ENCODE measurements at regions not wholly inside any gene's neighbourhood (a gene's known extent, or its start where the extent isn't known, plus 50 kb on each side); places are given as distances from the start of the nearest gene placed in this dataset.

DNA sequence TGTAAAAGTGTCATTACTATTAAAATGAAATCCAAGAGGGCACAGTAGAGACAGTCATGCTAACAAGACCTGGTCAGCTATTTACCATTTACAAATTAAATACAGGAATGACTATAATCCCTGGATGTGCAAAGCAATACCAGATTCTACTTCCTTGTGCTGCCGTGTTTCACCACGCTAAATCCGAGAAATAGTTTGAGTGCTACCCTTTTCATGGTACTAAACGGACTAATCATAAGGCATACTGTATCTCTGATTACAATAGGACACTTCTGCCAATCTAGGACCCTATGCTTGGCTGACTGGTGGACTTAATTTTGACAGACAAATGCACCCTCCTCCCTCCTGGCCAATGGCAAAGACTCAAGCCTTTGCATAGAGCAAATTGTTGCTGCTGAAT, 63.0 kb upstream of the NR2F2 start:
- Histone ChIP-seq H3K27ac (no peak overlapping the region), H3K4me1 (no peaks in the 10 kb centered on the region), H3K4me3 (no peak overlapping the region), H3K27me3 (no peaks in the 10 kb centered on the region), H3K9me3 (no peaks in the 10 kb centered on the region), H3K36me3 (no peaks in the 10 kb centered on the region)
- no peak for DNase-seq (ENCODE audit: low spot score in 2 of 2)
- no peak for TF ChIP-seq EP300 (IDR thresholded peaks at IDR 0.05)
- TF ChIP-seq POLR2A (IDR thresholded peaks at IDR 0.05), result no peak
- TF ChIP-seq POLR2AphosphoS5 (IDR thresholded peaks at IDR 0.05), result no peak
- no peak for TF ChIP-seq CTCF (IDR thresholded peaks at IDR 0.05)
- WGBS, result 98% methylated on average over 4 of the region's 4 CpGs

DNA sequence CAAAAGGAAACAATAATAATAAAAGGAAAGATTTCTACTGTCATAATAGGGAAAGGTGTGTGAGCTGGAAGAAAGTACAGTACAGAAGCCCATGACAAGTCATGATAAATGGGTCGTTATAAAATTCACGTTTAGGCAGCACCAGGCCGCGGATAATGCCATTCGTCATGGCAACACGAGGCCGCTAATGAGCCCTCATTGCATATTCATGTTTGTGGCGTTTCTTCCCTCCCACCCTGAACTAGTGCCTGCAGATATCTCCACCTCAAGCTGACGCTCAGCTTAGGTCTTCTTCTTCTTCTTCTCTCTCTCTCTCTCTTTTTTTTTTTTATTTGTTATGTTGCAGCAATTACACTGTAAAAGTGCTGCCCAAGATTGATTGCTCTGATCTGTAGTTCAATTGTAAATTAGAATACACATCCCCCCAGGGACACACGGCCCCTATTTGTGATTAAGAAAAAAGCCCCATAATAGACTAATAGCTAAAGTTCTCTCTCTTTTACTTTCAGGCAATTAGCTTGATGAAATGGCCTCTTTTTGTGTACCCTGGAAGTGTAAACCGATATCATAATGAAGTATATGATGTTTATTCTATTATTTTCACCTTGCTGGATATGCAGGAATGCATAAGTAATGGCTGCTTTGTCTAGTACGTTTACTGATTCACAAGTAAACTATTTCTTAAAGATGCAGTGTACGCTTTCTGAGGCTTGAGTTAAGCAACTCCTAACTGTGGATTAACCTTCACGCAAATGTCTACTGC, 61.9 kb upstream of the NR2F2 start:
- no peaks in the 10 kb centered on the region for H3K4me1 ChIP-seq
- H3K27ac ChIP-seq, result no peak overlapping the region
- 58% methylated on average over 14 of the region's 14 CpGs for WGBS
- DNase-seq (ENCODE audit: low spot score in 2 of 2), result no peak
- no peaks in the 10 kb centered on the region for H3K27me3 ChIP-seq
- TF ChIP-seq POLR2A (IDR thresholded peaks at IDR 0.05) (no peak), CTCF (IDR thresholded peaks at IDR 0.05) (no peak)
- no peak overlapping the region for H3K4me3 ChIP-seq
- no peaks in the 10 kb centered on the region for H3K36me3 ChIP-seq
- no peaks in the 10 kb centered on the region for H3K9me3 ChIP-seq

GRCh38 chr15:96270581-96271172, 59.8 kb upstream of the NR2F2 start:
- DNase-seq (ENCODE audit: low spot score in 2 of 2), result no peak
- Histone ChIP-seq H3K27ac (no peak overlapping the region), H3K9me3 (no peaks in the 10 kb centered on the region), H3K4me3 (no peak overlapping the region), H3K36me3 (no peaks in the 10 kb centered on the region), H3K4me1 (no peaks in the 10 kb centered on the region), H3K27me3 (no peaks in the 10 kb centered on the region)
- TF ChIP-seq POLR2AphosphoS5 (IDR thresholded peaks at IDR 0.05) (no peak), EP300 (IDR thresholded peaks at IDR 0.05) (no peak), POLR2A (IDR thresholded peaks at IDR 0.05) (no peak), CTCF (IDR thresholded peaks at IDR 0.05) (no peak)
- 79% methylated on average over 6 of the region's 6 CpGs for WGBS

GRCh38 chr15:96272427-96272826, 58.1 kb upstream of the NR2F2 start:
- no peak for DNase-seq (ENCODE audit: low spot score in 2 of 2)
- H3K27me3 ChIP-seq, result no peaks in the 10 kb centered on the region
- H3K4me1 ChIP-seq, result no peaks in the 10 kb centered on the region
- WGBS, result 100% methylated on average over 1 of the region's 1 CpG
- no peak overlapping the region for H3K27ac ChIP-seq
- TF ChIP-seq CTCF (IDR thresholded peaks at IDR 0.05) (no peak), POLR2A (IDR thresholded peaks at IDR 0.05) (no peak), EP300 (IDR thresholded peaks at IDR 0.05) (no peak)
- no peaks in the 10 kb centered on the region for H3K9me3 ChIP-seq
- H3K4me3 ChIP-seq, result no peak overlapping the region
- H3K36me3 ChIP-seq, result no peaks in the 10 kb centered on the region

- H3K9me3 ChIP-seq, result no peaks in the 10 kb centered on the region
- WGBS, result 93% methylated on average over 15 of the region's 15 CpGs
- H3K4me3 ChIP-seq, result no peak overlapping the region
- no peaks in the 10 kb centered on the region for H3K27me3 ChIP-seq
- no peaks in the 10 kb centered on the region for H3K36me3 ChIP-seq
- no peak overlapping the region for H3K27ac ChIP-seq
- H3K4me1 ChIP-seq, result no peaks in the 10 kb centered on the region
- no peak for DNase-seq (ENCODE audit: low spot score in 2 of 2)
- no peak for TF ChIP-seq EP300 (IDR thresholded peaks at IDR 0.05)
- no peak for TF ChIP-seq POLR2A (IDR thresholded peaks at IDR 0.05)
- TF ChIP-seq CTCF (IDR thresholded peaks at IDR 0.05), result no peak
- TF ChIP-seq POLR2AphosphoS5 (IDR thresholded peaks at IDR 0.05), result no peak
Observed at GRCh38 chr15:96273317-96274086, 57.0 kb upstream of the NR2F2 start.

Measured in suprapubic skin (tissue), 4 donors.